ENCODE measurements at regions not wholly inside any gene's neighbourhood (a gene's known extent, or its start where the extent isn't known, plus 50 kb on each side); places are given as distances from the start of the nearest gene placed in this dataset.
A peak's percentile ranks its signal among the peaks of the same experiment; 100 is the strongest.

GRCh38 chrX:10769696-10770619, 149.6 kb upstream of the MID1 start:
- Histone ChIP-seq H3K14ac (replicated peaks; ENCODE audit: low read depth, low read length) (peak overlapping the region; percentile 52; the same call in 1 of the 2 replicates), H3K4me1 (ENCODE audit: control insufficient read depth, insufficient read depth, low read length) (peaks cover 3% of the 10 kb centered on the region; the same call in 1 of the 2 replicates), H2BK15ac (ENCODE audit: low read depth, low read length) (peak overlapping the region; percentile 33; the same call in 1 of the 3 replicates), H2AK5ac (ENCODE audit: low read depth, low read length) (no peak overlapping the region), H3K27me3 (ENCODE audit: control insufficient read depth, insufficient read depth, low read length) (no peaks in the 10 kb centered on the region), H3K4me3 (ENCODE audit: insufficient read depth, low read depth, low read length) (peak overlapping the region; percentile 36; the same call in 1 of the 2 replicates), H3K4ac (ENCODE audit: low read depth, low read length) (no peak overlapping the region; the same call in 1 of the 2 replicates), H2BK20ac (ENCODE audit: low read depth, low read length) (peak overlapping the region; percentile 64; the same call in 1 of the 2 replicates), H3K56ac (ENCODE audit: extremely low read depth, insufficient read depth, low read length) (0 out of 2 replicates have a peak overlapping the region, but pooled peaks have one; percentile 1), H3K9ac (ENCODE audit: low read depth, low read length) (peak overlapping the region; percentile 60; the same call in 1 of the 2 replicates), H3K36me3 (ENCODE audit: control insufficient read depth, insufficient read depth, low read length) (no peaks in the 10 kb centered on the region), H4K5ac (ENCODE audit: low read depth, low read length) (no peak overlapping the region), H4K91ac (ENCODE audit: insufficient read depth, low read depth, low read length) (peak overlapping the region; percentile 7; the same call in 1 of the 2 replicates), H2BK5ac (ENCODE audit: low read depth, low read length, poor library complexity, severe bottlenecking) (peak overlapping the region; percentile 48), H3K23ac (ENCODE audit: low read depth, low read length) (no peak overlapping the region; the same call in 1 of the 2 replicates), H3K4me2 (ENCODE audit: low read depth, low read length) (peak overlapping the region; percentile 82), H3K9me1 (ENCODE audit: insufficient read depth, low read length) (no peaks in the 10 kb centered on the region), H4K8ac (ENCODE audit: low read depth in 2 of 2, low read length in 2 of 2) (peak overlapping the region in 1 of 2 experiments; percentile 53; a peak in 2 of 4 replicates), H4K20me1 (ENCODE audit: insufficient read depth, low read length) (no peaks in the 10 kb centered on the region), H2AFZ (replicated peaks; ENCODE audit: low read length, poor library complexity) (peak overlapping the region; percentile 26), H2AK9ac (replicated peaks; ENCODE audit: low read depth, low read length, poor library complexity) (no peak overlapping the region), H3K18ac (ENCODE audit: low read depth, low read length) (peak overlapping the region; percentile 93; the same call in 1 of the 2 replicates), H3K79me1 (ENCODE audit: low read depth in 1 of 2, low read length in 2 of 2) (no peaks in the 10 kb centered on the region), H3K9me3 (ENCODE audit: control insufficient read depth, insufficient read depth, low read length) (no peaks in the 10 kb centered on the region; the same call in 1 of the 2 replicates), H2BK120ac (ENCODE audit: low read depth, low read length) (peak overlapping the region; percentile 71; the same call in 1 of the 2 replicates), H3K27ac (ENCODE audit: insufficient read depth, low read length) (peak overlapping the region; percentile 50; the same call in 1 of the 2 replicates)
- in situ Hi-C loops (cut with MboI; ENCODE audit: low sequenced_read_pairs) (no loop called here), dilution Hi-C loops (cut with HindIII; ENCODE audit: low sequenced_read_pairs, unreplicated experiment) (no loop called here), intact Hi-C loops (cut with micrococcal nuclease) (loop anchor here (1.0 kb wide), 1 partner anchor 330 kb away; no protein-coding TSS in a partner anchor)
- WGBS, 2 experiments (ENCODE audit: extremely low coverage in 2 of 2, insufficient read length in 1 of 2), result no CpG with 5 or more reads among the region's 9 CpGs
- POLR2A ChIA-PET (ENCODE audit: unreplicated experiment), result no interaction called here
- ATAC-seq (ENCODE audit: low read depth), result peak; percentile 84
- CTCF ChIA-PET, result interaction anchor here (0.8 to 1.5 kb wide), 4 partner anchors 9 to 143 kb away, joined by 3 to 5 read pairs (median 4); no protein-coding TSS in a partner anchor
- DNase-seq, result peak; percentile 61
- BruUV-seq (replicated peaks), result no TSS peak
- TF ChIP-seq RFX5 (IDR thresholded peaks at IDR 0.05; ENCODE audit: low read depth, low read length) (no peak), FOS (IDR thresholded peaks at IDR 0.05; ENCODE audit: low read depth, low read length) (no peak), USF2 (IDR thresholded peaks at IDR 0.05; ENCODE audit: low read depth, low read length) (no peak), ELK1 (IDR thresholded peaks at IDR 0.05; ENCODE audit: borderline replicate concordance, low read depth, low read length) (no peak), CTCF (conservative IDR thresholded peaks at IDR 0.05; ENCODE audit: low read depth, low read length) (no peak), NFE2L2 (IDR thresholded peaks at IDR 0.05; ENCODE audit: low read depth, low read length) (no peak), BHLHE40 (IDR thresholded peaks at IDR 0.05; ENCODE audit: low read depth, low read length) (no peak), RCOR1 (IDR thresholded peaks at IDR 0.05; ENCODE audit: insufficient replicate concordance, low read length) (no peak), MXI1 (IDR thresholded peaks at IDR 0.05; ENCODE audit: borderline replicate concordance, low read depth, low read length) (no peak), CHD1 (IDR thresholded peaks at IDR 0.05; ENCODE audit: low read depth, low read length) (no peak), SMC3 (IDR thresholded peaks at IDR 0.05; ENCODE audit: low read depth, low read length) (no peak), POLR2A (IDR thresholded peaks at IDR 0.05; ENCODE audit: low read depth, low read length) (no peak), MAFK (IDR thresholded peaks at IDR 0.05; ENCODE audit: low read depth, low read length) (no peak)
